ENCODE measurements at regions not wholly inside any gene's neighbourhood (a gene's known extent, or its start where the extent isn't known, plus 50 kb on each side); places are given as distances from the start of the nearest gene placed in this dataset.

GRCh38 chr5:124686239-124687004 lies 60.0 kb downstream of the ZNF608 start:
- TF ChIP-seq YY1 (IDR thresholded peaks at IDR 0.05) (no peak), CTCF (IDR thresholded peaks at IDR 0.05; ENCODE audit: low read depth, low read length, missing input control) (no peak), JUND (IDR thresholded peaks at IDR 0.05) (no peak), MAX (IDR thresholded peaks at IDR 0.05) (no peak), ATF3 (IDR thresholded peaks at IDR 0.05) (no peak), REST (IDR thresholded peaks at IDR 0.05) (no peak), RAD21 (IDR thresholded peaks at IDR 0.05) (no peak)
